Right lobe of liver (tissue), 4 donors: ENCODE measurements at regions not wholly inside any gene's neighbourhood (a gene's known extent, or its start where the extent isn't known, plus 50 kb on each side); places are given as distances from the start of the nearest gene placed in this dataset.

Source experiments
- POLR2A ChIP-seq: fragments of 450-650 bp; IDR thresholded peaks from one replicate; pipeline ENCODE4 v1.6.1; 2017; ENCODE audit warnings: antibody characterized with exemption, mild to moderate bottlenecking
- TF ChIP-seq, protein P1 (sequence below), 4 donors: fragments of 200-600 bp in 3 of 4; fragments of 450-650 bp in 1 of 4; IDR thresholded peaks; one replicate each; pipeline versions ENCODE4 v1.5.1 to v1.8.0; 2016 to 2022; ENCODE audit warnings: antibody characterized with exemption in 4 of 4, mild to moderate bottlenecking in 2 of 4
- donor health status: DM: no; HTN: no; CAD: no.
- donor health status: DM: no; HTN: no; CAD: no.
- donor health status: DM: no; HTN: yes; CAD: no.

DNA sequence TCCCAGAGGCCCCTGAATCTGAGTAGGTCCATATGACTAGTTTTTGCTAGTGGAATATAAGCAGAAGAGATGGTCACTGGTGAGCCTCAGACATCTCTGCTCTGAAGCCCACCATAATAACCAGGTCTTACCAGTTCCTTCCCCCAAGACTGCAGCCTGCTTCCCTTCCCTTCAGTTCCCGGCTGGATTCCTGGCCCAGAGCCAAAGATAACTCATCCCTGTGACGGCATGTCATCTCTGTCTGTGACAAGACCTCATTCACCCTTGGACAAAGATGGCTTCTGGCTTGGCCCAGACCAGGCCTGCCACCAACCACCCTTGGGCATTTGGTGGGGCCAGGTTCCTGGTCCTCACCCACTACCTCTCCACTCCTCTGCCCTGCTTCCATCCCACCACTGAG is 145.5 kb upstream of the TOP1 start:
- TF ChIP-seq, protein P1, sequence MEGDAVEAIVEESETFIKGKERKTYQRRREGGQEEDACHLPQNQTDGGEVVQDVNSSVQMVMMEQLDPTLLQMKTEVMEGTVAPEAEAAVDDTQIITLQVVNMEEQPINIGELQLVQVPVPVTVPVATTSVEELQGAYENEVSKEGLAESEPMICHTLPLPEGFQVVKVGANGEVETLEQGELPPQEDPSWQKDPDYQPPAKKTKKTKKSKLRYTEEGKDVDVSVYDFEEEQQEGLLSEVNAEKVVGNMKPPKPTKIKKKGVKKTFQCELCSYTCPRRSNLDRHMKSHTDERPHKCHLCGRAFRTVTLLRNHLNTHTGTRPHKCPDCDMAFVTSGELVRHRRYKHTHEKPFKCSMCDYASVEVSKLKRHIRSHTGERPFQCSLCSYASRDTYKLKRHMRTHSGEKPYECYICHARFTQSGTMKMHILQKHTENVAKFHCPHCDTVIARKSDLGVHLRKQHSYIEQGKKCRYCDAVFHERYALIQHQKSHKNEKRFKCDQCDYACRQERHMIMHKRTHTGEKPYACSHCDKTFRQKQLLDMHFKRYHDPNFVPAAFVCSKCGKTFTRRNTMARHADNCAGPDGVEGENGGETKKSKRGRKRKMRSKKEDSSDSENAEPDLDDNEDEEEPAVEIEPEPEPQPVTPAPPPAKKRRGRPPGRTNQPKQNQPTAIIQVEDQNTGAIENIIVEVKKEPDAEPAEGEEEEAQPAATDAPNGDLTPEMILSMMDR (IDR thresholded peaks at IDR 0.05): no peak
- no peak for TF ChIP-seq POLR2A
